NCI-H2029 treated with DMSO at 0.1 percent for 48 hours (cell line): ENCODE measurements at regions not wholly inside any gene's neighbourhood (a gene's known extent, or its start where the extent isn't known, plus 50 kb on each side); places are given as distances from the start of the nearest gene placed in this dataset.
A peak's percentile ranks its signal among the peaks of the same experiment; 100 is the strongest.
"Not testable (repeated sequence)": the region's sequence is repeated elsewhere in the genome, so short reads cannot be mapped to it uniquely, and the experiment has no call there.

Source experiments
- DNase-seq: peaks from one replicate; lab custom pipeline; 2025; lab: John Stamatoyannopoulos, UW

DNA sequence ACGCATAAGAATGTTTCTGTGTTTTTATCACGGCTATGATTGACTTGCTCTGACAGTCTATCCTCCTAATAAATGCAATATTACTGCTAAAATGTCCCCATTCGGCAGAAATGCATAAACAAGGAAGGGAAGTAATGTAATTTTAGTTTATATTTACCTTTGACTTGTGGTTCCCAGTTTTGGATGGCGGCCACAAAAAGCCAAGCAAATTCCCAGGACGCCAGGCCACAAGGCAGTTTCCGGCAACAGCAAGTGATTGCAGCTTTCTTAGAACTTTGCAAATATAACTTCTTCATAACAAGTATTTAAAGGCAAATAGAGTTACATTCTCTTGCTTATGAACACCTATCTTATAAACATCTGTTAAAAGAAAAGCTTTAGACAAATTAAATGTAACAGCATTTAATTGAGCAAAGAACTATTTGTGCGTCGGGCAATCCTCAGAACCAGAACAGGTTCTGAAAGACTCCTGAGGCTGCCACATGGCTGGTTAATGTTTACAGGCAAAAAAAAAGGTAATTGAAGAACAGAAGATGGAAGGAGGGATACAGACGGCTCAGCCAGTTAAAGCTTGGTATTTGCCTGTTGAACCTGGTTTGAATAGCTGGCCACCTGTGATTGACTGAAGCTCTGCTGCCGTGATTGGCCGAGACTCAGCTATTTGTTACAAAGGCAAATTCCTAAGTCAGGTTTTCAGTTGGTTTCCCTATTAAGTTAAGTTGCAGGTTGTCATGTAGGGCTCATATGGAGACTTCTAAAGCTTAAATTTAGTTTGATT lies 80.8 kb downstream of the C21orf91 start:
- DNase-seq, result no peak

DNA sequence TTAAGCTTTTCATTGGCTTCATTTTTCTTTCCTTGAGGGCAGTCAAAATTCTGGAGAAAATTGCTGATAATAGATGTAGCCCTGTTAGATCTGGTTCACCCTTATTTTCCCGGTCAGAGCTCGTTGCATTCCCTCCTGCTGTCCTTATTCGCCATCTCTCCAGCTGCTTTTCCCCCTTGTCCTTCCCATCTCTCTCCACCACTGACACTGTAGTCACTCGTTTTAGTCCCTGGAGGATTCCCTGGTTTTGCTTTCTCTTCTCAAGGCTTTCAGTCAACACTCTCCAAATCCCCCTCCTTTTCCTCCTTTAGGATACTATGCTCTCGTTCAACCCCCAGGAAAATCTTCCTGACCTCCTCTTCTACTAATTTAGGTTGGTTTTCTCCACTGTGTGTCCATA lies 83.1 kb downstream of the C21orf91 start:
- DNase-seq, result no peak

DNA sequence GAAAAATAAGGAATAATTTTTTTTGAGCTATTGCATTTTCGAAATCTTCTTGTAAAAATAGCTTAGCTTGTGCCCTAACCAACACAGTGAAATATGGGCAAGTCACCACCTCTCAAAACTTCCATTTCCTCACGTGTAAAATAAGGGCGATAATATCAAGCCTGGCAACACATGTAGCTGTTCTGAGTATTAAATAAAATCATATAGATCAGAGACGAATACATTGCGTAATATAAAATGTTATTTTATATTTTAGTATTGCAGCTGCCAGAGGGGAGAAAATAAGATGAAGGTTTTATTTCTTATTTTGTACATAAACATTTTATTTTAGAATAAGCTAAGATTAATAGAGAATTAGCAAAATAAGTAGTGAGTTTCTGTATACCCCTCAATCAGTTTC lies 85.9 kb downstream of the C21orf91 start:
- DNase-seq, result no peak

DNA sequence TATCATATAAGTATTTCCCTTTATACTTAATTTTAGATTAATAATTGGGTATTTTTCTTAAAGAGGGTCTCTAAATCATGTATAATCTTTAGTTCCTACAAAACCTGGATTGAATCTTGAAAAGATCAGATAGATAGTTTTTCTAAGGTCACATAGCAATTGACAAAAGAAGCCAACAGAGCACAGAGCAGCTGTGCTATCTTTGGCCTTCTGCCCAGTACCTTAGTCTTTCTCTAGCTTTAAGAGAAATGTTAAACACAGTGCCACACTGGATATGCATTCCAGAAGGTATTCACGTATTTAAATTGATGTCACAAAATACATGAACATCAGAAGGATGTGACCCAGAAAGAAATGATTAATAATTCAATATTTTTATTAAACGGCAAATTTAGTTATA lies 86.8 kb downstream of the C21orf91 start:
- DNase-seq, result peak; percentile 87

DNA sequence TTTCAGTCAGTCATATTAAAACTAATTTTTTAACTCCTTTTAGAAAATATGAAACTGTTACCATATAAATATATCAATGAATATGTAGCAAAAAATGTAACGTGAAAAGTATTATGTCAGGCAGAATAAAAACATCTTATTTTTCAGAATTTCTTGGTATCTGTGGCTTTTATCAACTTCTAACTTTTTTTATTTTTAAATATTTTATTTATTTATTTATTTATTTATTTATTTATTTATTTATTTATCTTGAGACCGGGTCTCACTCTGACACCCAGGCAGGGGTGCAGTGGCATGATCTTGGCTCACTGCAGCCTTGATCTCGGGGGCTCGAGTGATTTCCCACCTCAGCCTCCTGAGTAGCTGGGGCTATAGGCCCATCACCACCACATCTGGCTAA lies 87.6 kb downstream of the C21orf91 start:
- no peak for DNase-seq

DNA sequence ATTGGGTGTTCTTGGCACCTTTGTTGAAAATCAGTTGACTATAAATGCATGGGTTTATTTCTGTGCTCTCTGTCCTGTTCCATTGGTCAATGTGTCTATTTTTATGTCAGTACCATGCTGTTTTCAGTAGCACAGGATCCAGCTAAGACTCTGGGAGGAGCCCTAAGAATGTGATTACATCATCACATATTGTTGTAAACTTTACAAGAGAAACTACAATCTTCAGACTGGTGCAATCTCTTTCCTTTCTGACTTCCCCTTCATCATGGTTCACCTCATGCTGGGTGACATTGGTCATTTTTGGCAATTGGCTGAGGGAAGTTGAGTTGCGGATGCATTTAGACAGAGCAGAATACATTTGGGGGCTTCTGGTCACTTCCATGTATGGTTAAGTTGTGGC lies 88.4 kb downstream of the C21orf91 start:
- DNase-seq, result no peak

DNA sequence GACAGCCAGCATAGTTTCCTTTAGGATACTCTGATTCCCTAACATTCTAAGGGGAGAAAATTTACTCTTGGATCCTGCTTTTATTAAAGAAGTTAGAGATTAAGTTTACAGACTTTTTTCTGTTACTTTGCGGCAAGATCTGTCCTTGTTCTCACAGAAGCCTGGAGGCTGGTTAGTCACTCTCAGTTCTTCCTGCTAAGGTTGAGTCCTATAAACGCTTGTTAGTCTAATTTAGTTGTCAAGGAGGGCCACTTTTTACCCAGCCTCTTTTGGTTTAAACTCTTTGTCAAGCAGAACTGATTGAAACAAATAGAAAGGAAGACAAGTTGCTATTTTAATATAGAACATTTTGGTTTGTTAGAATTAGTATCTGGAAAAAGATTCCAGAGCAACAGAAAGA lies 89.7 kb downstream of the C21orf91 start:
- no peak for DNase-seq

DNA sequence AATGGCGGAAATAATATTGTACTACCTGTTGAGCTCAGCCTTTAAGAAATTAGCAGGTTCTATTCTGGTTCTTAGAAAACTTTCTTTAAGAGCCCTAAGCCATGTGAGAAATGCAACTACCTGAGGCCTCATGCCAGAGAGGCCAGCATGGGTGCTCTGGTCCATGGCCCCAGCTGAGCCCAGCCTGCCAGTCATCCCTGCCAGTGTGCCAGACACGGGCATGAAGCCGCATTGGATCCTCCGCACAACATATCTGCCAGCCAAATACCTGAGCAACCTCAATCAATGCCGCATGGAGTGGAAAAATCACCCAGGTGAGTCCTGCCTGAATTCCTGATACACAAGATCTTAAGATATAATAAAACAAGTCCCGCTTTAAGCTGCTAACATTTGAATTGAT lies 91.8 kb downstream of the C21orf91 start:
- no peak for DNase-seq

DNA sequence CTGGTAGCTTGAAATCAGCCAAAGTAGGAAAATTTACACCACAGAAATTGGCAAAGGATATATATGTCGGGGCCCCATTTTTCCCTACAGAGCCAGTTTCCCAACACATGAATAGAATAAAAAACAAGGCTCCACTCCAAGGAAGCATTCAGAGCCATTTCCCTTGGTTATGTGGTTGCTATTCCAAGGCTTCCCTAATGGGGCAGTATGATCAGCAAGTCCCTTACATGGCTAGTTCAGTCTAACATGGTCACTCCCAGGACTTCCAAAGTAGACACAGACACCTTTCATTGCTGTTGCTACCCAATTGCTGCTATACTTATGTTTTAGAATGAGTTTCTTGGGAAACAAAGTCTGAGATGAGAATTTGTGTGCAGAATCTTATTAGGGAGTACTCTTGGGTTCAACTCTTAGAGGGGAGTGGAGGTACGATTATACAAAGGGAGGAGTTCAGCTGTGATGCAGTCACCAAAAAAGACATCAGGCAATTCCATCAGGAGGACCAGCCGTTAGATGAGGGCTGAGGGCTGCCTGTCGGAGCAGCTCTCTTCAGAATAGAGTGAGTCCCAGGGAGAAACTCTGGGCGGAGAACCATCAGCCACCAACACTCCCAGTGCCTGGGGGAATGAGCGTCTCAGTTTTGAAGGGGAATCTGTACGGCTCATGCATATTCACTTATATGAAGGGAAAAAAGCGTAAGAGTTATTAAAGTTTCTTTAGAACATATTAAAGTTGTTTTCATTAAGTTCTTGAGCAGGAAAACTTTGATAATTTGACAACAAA lies 92.9 kb downstream of the C21orf91 start:
- no peak for DNase-seq

DNA sequence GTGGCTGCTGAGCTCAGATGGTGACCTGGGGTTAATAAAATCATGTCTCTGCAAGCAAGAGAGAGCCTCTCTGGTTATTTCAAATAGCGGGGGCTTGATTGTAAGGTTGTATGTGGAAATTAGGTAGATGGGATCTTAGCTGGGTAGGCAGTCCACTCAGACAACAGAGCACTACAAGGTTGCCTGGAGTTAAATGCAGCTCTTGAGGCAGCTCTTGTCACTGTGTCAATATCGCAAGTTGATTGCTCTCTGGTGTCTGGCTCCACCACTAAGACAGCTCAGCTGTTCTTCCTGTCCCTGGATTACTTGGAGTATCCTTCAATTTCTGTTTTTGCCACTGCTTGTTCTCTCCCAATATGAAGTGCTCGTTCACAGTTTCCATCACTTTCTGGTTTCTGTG lies 93.8 kb downstream of the C21orf91 start:
- no peak for DNase-seq

DNA sequence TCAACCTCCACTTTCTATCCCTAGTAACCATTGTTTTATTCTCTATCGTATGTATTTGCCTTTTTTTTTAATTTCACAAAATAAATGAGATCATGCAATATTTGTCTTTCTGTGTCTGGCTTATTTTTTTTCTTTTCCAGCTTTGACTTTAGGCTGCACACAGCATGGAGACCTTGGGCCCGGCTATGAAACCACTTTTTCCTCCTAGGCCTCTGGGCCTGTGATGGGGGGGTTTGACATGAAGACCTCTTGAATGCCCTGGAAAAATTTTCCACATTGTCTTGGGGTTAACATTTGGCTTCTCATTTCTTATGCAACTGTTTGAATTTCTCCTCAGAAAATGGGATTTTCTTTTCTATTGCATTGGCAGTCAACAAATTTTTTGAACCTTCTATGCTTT lies 100.2 kb upstream of the BTG3 start:
- no peak for DNase-seq

DNA sequence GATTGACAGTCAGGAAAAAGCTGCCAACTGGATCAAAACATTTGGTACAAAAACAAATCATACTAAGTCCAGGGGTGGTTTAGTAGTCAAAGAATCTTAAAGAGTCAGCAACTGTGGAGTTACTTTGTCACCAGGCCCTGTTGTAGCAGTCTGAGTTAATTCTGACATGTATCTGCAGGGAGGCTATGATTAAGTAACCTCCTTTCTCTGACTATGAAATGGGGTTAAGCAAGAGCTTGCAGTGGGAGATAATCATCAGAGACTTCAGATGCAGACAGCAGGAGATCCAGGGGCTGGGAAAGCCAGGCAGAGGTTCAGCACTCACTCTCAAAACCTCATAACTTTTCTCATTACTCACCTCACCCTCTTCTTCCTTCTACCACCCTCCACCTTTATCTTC lies 99.2 kb upstream of the BTG3 start:
- no peak for DNase-seq

DNA sequence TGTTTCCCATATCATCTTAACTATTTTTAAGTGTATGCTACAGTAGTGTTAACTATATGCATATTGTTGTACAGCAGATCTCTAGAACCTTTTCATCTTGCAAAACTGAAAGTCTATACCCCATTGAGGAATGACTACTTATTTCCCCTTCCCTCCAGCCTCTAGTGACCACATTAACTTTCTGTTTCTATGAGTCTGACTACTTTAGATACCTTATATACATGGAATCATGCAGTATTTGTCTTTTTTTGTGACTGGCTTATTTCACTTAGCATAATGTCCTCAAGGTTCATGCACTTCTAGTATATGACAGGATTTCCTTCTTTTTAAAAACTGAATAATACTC lies 96.5 kb upstream of the BTG3 start:
- DNase-seq, result no peak

DNA sequence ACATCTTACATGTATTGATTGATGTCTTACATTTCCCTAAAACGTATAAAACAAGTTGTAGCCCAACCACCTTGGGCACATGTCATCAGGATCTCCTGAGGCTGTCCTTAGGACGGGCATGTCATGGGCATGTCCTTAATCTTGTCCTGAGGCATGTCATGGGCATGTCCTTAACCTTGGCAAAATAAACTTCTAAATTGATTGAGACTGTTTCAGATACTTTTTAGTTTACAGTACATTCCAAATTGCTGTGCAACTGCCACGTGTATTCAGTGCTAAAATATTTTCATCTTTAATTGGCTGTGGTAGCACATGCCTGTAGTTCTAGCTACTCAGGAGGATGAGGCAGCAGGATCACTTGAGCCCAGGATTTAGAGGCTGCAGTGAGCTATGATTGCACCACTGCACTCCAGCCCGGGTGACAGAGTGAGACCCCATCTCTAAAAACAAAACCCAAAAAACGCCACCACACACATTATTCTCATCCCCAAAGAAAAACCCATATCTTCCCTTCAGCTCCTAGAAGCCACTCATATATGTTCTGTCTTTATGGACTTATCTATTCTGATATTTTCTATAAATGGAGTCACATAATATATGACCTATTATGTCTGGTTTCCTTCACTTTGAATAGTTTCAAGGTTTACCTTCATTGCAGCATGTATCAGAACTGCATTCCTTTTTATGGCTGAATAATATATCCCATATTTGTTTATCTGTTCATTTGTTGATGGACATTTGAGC lies 96.0 kb upstream of the BTG3 start:
- DNase-seq, result no peak

DNA sequence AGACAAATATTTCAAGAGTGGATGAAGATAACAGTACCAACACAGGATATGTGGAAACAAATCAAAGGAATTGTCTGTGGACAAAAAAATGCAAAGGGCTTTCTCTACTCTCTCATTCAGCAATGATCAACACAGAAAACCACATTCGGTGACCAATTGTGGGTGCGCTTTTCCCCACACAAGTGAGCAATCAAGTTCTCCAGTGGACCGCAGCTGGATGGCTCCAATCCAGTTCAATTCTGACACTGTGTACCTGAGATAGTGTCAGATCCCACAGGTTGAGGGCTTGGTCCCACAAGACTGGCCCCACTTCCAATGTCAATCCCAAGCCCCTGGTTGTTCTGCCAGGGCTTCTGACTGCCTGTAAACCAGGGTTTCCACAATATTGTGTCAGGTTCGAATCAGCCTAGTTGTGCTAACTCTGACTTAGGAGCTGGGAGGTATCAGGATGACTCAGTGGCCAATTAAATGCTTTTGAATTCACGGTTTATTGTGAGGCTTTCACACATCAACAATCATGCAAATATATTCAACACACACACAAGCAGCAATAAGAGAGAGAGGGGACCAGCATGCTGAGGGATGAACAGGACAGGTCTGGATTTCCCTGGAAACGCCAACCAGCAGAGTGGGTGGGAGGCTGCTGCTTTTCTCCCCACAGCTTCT lies 87.0 kb upstream of the BTG3 start:
- no peak for DNase-seq

DNA sequence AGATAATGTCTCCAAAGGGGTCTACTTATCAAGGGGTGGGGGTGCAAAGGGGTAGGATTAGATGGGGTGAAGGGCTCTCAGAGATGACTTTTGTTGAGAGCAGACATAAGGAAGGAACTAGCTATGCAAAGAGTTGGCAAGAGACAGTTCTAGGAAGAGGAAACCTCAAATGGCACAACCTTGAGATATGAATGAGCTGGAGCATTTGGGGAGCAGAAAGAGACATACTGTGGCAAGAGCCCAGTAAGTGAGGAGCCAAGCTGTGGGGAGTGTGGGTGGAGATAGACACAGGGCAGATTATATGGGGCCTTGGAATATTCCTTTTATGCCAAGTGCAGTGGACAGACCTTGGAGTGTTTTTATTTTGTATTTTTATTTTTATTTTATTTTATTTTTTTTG lies 84.8 kb upstream of the BTG3 start:
- no peak for DNase-seq

DNA sequence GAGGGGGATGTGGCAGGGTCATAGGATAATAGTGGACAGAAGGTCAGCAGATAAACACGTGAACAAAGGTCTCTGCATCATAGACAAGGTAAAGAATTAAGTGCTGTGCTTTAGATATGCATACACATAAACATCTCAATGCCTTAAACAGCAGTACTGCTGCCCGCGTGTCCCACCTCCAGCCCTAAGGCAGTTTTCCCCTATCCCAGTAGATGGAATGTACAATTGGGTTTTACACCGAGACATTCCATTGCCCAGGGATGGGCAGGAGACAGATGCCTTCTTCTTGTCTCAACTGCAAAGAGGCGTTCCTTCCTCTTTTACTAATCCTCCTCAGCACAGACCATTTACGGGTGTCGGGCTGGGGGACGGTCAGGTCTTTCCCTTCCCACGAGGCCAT lies 81.7 kb upstream of the BTG3 start:
- DNase-seq, result not testable (repeated sequence)

DNA sequence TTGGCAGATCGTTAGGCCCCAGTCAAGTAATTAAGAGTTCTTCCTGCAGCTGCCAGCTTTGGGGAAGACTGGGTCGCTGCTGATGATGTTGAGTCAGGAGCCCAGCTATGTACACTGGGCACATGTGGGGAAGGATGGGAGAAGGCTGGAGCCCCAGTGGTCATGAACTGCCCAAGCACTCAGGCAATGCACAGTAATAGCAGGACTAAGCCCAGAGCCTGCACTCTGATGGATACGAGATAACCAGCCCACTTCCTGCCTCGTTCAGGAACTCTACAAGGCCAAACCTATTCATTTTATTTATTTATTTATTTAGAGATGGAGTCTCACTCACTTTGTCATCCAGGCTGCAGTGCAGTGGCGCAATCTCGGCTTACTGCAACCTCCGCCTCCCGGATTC lies 81.1 kb upstream of the BTG3 start:
- no peak for DNase-seq

DNA sequence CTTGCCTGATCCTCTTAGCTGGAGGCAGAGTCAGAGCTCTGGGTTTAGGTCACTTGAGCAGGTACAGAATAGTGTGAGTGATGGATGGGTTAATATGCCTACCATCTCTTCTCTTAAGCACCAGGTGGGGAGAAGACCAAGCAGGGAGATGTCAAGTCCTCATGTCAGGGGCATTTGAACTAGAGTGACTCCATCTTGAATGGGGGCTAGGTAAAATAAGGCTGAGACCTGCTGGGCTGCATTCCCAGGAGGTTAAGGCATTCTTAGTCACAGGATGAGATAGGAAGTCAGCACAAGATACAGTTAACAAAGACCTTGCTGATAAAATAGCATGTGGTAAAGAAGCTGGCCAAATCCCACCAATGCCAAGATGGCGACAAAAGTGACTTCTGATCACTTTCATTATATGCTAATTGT lies 77.4 kb upstream of the BTG3 start:
- DNase-seq, result no peak

DNA sequence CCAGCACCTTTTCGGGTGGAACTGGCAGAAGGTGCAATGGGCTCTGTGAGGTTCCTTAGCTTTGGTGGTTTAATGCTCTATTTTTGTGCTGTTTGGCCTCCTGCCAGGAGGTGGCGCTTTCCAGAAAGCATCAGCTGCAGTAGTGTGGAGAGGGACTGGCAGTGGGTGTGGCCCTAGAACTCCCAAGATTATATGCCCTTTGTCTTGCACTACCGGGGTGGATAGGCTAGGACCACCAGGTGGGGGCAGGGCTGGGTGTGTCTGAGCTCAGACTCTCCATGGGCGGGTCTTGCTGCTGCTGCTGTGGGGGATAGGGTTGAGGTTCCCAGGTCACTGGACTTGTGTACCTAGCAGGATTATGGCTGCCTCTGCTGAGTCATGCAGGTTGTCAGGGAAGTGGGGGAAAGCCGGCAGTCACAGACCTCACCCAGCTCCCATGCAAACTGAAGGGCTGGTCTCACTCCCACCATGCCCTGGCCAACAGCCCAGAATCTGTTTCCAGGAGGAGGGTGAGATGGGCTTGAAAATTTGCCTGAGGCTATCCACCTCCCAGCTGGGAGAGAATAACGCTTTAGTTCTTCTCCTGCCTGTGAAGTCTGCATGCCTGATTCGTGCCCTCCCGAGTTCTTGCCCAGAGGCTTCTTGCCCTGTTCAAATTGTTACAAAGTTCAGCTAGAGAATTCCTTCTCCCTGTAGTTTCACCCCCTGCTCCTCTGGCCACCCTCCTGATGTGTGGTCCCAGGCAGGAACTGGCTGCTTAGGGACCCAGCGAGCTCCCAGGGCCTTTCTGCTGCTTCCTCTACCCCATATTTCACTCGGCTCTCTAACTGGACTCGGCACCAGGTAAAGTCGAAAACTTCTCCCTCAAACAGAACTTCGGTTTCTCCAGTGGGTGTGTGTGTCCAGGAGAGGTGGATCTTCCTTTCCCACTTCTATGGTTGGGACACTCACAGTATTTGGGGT lies 76.5 kb upstream of the BTG3 start:
- no peak for DNase-seq

DNA sequence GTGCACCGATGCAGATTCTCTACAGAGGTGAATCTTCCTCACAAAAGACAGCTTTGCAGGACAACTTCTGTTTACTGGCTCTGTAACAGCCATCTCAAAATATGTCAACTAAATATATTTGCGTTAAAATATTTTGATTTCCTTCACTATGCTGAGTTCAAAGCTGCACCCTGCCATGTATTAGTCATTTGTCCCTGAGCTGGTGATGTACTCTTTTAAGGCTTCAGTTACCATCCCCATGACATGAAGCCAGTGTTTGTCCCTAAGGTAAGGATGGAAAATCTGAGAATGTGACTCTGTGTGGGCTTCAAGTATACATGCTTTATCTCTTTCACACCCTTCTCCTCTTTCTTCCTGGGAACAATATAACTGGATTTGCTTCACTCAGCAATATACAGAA lies 70.2 kb upstream of the BTG3 start:
- DNase-seq, result no peak
